Progenitor cell of endocrine pancreas (in vitro differentiated cells): ENCODE measurements at regions not wholly inside any gene's neighbourhood (a gene's known extent, or its start where the extent isn't known, plus 50 kb on each side); places are given as distances from the start of the nearest gene placed in this dataset.

ENCODE experiments used
- DNase-seq: peaks from one replicate; pipeline ENCODE4 v3.0.0; 2021; ENCODE audit warnings: low spot score; ENCODE audit not compliant: unreplicated experiment
- H3K27ac Mint-ChIP-seq: 2 replicates; pipeline ENCODE4 v1.8.0; 2021; ENCODE audit warnings: mild to moderate bottlenecking, moderate library complexity, mixed read lengths
- H3K27me3 Mint-ChIP-seq: 2 replicates; pipeline ENCODE4 v1.8.0; 2021; ENCODE audit warnings: mixed read lengths
- H3K36me3 Mint-ChIP-seq: 2 replicates; pipeline ENCODE4 v1.8.0; 2022; ENCODE audit warnings: mixed read lengths; ENCODE audit not compliant: insufficient read depth
- H3K4me1 Mint-ChIP-seq: 2 replicates; pipeline ENCODE4 v1.8.0; 2021; ENCODE audit warnings: low read depth, mixed read lengths
- H3K4me3 Mint-ChIP-seq: 2 replicates; pipeline ENCODE4 v1.8.0; 2021; ENCODE audit warnings: low read depth, mild to moderate bottlenecking, moderate library complexity, mixed read lengths
- H3K9me3 Mint-ChIP-seq: 2 replicates; pipeline ENCODE4 v1.8.0; 2021; ENCODE audit warnings: low read depth, mixed read lengths
- TF ChIP-seq, protein P1 (sequence below): fragments of 200-600 bp; sonication (generic); IDR thresholded peaks from one replicate; pipeline ENCODE4 v1.5.0; 2021; ENCODE audit warnings: antibody characterized with exemption, mild to moderate bottlenecking; ENCODE audit not compliant: unreplicated experiment

DNA sequence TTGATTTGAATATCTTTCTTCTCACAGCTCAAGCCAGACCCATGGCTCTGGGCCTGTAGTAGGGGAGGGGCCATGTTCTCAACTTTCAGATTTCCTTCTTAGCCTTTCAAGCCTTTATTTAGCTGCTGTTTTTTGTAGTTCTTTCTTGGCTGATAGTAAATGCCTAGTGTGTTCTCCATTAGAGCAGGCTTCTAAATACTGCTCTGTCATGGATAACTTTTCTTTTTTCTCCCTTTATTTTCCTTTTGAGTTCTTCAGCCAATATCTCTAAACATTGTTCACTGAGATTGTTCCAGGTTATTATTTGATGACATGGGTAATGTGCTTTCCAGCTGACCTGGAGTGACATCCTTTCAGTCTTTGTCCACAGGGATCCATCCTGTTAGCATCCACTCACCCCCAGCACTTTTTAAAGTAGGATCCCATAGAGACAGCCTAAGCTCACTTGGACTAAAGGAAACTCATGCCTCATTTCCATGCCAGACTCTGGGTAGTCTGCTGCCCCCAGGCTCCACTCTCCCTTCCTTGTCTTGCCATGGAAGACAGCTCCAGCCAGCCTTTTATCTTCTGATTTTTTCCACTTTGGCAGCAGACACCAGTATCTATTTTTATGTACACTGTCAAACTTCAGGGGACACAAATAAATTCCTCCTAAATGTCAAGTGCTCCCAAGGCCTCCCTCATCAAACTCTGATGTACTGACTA is 645.6 kb downstream of the RNF144B start:
- no peaks in the 10 kb centered on the region for H3K4me1 Mint-ChIP-seq
- TF ChIP-seq, protein P1, sequence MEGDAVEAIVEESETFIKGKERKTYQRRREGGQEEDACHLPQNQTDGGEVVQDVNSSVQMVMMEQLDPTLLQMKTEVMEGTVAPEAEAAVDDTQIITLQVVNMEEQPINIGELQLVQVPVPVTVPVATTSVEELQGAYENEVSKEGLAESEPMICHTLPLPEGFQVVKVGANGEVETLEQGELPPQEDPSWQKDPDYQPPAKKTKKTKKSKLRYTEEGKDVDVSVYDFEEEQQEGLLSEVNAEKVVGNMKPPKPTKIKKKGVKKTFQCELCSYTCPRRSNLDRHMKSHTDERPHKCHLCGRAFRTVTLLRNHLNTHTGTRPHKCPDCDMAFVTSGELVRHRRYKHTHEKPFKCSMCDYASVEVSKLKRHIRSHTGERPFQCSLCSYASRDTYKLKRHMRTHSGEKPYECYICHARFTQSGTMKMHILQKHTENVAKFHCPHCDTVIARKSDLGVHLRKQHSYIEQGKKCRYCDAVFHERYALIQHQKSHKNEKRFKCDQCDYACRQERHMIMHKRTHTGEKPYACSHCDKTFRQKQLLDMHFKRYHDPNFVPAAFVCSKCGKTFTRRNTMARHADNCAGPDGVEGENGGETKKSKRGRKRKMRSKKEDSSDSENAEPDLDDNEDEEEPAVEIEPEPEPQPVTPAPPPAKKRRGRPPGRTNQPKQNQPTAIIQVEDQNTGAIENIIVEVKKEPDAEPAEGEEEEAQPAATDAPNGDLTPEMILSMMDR: no peak
- no peaks in the 10 kb centered on the region for H3K27me3 Mint-ChIP-seq
- H3K4me3 Mint-ChIP-seq: no peak overlapping the region
- DNase-seq: no peak
- no peaks in the 10 kb centered on the region for H3K36me3 Mint-ChIP-seq
- no peak overlapping the region for H3K27ac Mint-ChIP-seq
- H3K9me3 Mint-ChIP-seq: peaks cover 2% of the 10 kb centered on the region

GRCh38 chr6:19033683-19034082 is 646.5 kb downstream of the RNF144B start:
- Mint-ChIP-seq H3K4me3 (no peak overlapping the region), H3K36me3 (no peaks in the 10 kb centered on the region), H3K27ac (no peak overlapping the region), H3K9me3 (peaks cover 3% of the 10 kb centered on the region), H3K27me3 (no peaks in the 10 kb centered on the region), H3K4me1 (no peaks in the 10 kb centered on the region)
- TF ChIP-seq, protein P1: no peak
- no peak for DNase-seq

DNA sequence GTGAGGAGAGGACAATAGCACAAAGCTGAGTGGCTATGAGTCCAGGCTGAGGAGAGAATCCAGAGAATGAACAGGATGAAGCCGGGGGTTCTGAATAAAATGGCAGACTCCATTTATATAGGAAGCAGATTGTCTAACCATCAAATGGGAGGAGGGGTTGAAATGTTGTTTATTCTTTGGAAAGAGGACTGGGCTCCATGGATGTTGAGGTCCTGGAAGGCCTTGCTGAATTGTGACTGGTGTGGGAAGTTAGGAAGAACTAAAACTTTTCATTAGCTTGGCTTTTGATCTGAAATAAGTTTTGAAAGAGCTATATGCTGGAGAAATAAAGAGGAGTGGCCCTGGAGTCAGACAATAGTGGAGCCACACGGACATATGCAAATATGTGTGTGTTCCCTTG is 647.8 kb downstream of the RNF144B start:
- no peak overlapping the region for H3K4me3 Mint-ChIP-seq
- no peaks in the 10 kb centered on the region for H3K36me3 Mint-ChIP-seq
- H3K4me1 Mint-ChIP-seq: peaks cover 5% of the 10 kb centered on the region
- TF ChIP-seq, protein P1: no peak
- peaks cover 3% of the 10 kb centered on the region for H3K9me3 Mint-ChIP-seq
- DNase-seq: no peak
- H3K27ac Mint-ChIP-seq: no peak overlapping the region
- H3K27me3 Mint-ChIP-seq: no peaks in the 10 kb centered on the region

- H3K4me1 Mint-ChIP-seq: peaks cover 11% of the 10 kb centered on the region
- no peaks in the 10 kb centered on the region for H3K36me3 Mint-ChIP-seq
- TF ChIP-seq, protein P1: no peak
- no peaks in the 10 kb centered on the region for H3K27me3 Mint-ChIP-seq
- peaks cover 3% of the 10 kb centered on the region for H3K9me3 Mint-ChIP-seq
- no peak overlapping the region for H3K4me3 Mint-ChIP-seq
- DNase-seq: no peak
- no peak overlapping the region for H3K27ac Mint-ChIP-seq
Measured at GRCh38 chr6:19035461-19036195, 648.5 kb downstream of the RNF144B start.

- no peak overlapping the region for H3K4me3 Mint-ChIP-seq
- H3K27me3 Mint-ChIP-seq: no peaks in the 10 kb centered on the region
- no peak for DNase-seq
- H3K4me1 Mint-ChIP-seq: peaks cover 12% of the 10 kb centered on the region
- H3K36me3 Mint-ChIP-seq: no peaks in the 10 kb centered on the region
- peaks cover 3% of the 10 kb centered on the region for H3K9me3 Mint-ChIP-seq
- TF ChIP-seq, protein P1: no peak
- no peak overlapping the region for H3K27ac Mint-ChIP-seq
Measured at GRCh38 chr6:19036196-19036555, 649.0 kb downstream of the RNF144B start.
